HG02763 (cell line): ENCODE measurements at regions not wholly inside any gene's neighbourhood (a gene's known extent, or its start where the extent isn't known, plus 50 kb on each side); places are given as distances from the start of the nearest gene placed in this dataset.
"Not testable (repeated sequence)": the region's sequence is repeated elsewhere in the genome, so short reads cannot be mapped to it uniquely, and the experiment has no call there.

ENCODE experiments used
- ATAC-seq: cut with Tn5 transposase; IDR thresholded peaks from one replicate; pipeline ENCODE4 v1.9.1; 2021; ENCODE audit warnings: mild to moderate bottlenecking, moderate library complexity; ENCODE audit not compliant: unreplicated experiment

- no peak for ATAC-seq
Observed at GRCh38 chr1:29390491-29391361, 154.4 kb downstream of the PTPRU start.

DNA sequence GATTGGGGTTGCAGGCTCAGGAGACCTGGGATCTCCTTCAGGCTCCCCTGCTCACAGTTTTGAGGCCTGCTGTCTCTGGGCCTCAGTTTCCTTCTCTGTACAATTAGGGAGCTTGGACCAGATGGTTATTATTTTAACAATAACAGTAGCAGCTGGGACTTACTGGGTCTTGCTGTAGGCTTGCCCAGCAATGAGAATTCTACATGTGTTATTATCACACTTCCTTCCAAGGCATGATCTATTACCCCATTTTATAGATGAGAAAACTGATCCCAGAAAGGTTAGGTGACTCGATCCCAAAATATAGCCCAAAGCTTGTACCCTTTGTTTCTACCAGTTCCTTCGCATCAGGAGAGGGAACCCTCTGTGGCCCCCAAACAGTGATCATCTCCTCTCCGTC, 153.8 kb downstream of the PTPRU start:
- no peak for ATAC-seq

GRCh38 chr1:29389533-29390041, 153.3 kb downstream of the PTPRU start:
- no peak for ATAC-seq

DNA sequence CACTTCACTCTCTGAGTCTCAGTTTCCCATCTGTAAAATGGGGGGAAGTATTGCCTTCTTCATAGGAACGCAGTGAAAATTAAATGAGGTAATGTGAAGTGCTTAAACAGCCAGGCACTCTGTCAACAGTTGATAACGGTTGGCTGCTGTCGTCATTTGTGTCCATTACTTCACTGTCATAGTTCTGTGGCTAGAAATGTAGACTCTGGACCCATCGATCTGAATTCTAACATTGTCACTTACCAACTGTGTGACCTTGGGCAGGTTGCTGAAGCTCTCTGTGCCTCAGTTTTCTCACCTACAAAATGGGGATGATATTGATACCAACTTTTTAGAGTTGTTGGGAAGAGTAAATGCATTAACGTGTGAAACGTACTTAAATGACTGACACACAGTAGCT, 152.6 kb downstream of the PTPRU start:
- no peak for ATAC-seq

DNA sequence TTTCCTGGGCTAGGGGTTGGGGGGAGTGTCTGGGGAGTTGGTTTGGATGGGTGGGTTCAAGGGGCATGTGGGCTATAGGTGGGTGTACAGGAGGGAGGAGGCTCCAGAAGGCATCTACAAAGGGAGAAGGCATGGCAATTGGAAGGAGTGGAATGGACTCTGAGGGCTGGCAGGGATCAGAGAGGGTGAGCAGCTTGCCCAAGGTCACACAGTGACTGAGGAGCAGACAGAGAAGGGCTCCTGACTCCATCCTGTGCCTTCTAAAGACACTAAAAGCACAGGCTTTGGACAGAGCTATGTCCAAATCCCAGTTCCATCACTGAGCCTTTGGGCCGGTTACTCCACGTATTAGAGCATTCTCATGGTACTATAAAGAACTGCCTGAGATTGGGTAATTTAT, 151.8 kb downstream of the PTPRU start:
- ATAC-seq, result no peak

GRCh38 chr1:29387210-29387609, 150.9 kb downstream of the PTPRU start:
- ATAC-seq, result no peak

GRCh38 chr1:29386453-29386852, 150.1 kb downstream of the PTPRU start:
- not testable (repeated sequence) for ATAC-seq

- no peak for ATAC-seq
Observed at GRCh38 chr1:29385966-29386365, 149.6 kb downstream of the PTPRU start.

- no peak for ATAC-seq
Observed at GRCh38 chr1:29384496-29385015, 148.2 kb downstream of the PTPRU start.

DNA sequence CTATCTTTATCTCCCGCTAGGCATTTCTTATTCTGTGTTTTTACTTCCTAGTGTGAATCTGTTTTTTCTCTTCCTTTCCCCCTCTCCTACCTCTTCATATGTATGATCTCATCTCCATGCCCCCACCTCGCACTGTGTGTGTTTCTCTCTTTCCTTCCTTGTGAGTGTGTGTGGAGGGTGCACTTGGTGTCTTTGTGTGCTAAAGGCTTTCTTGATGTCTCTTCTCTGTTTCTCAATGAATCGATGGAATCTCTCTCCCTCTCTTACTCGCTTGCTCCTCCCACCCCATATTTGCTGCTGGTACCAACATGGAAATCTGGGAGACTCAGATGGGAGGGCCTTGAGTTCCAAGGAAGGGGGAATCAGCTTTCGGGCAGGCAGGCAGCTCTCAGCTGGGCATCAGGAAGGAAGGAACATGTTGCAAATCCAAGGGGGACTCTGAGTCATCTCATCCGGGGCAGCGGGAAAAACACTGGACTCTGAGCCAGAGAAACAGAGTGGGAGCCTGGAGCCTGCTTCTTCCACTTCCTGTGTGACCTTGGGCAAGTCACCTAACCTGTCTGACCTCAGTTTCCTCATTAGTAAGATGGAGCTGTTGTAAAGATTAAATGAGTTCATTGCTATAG, 147.5 kb downstream of the PTPRU start:
- no peak for ATAC-seq

DNA sequence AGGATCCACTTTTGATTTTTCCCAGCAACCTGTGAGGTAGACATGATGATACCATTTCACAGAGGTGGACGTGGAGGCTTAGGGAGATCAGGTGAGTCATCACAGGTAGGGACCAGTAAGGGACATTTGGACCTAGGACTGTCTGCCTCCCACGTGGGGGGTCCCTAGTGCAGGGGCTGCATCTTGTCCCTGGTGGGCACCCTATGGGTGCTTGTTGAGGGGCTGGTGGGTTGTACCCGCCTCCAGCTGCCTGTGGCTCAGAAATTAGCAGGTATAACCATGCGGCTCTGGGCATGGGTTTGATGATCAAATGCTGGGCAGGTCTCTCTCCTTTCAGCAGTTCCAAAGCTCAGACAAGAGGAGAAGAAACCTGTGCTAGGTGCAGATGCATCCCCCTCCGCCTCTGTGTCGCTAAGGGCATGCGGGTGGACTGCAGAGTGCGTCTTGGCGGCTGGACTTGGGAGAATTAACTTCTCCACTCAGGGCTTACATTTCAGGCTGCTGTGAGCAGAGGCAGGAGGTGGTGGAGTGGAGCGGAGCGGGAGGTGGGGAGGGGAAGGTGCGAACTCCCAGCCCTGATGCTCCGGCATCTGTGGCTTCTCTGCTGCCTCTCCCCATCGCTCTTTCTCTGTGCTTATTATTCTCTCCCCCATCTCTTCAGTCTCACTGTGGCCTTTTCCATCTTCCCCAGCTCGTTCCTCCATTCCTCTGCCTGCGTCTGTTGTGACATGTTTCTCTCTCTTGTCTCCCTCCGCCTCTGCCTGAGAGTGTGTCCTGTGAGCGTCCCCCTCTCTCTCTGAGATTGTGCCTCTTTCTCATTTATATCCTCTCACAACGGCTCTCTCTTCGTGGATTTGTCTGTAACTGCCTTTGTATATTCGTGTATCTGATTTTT, 146.8 kb downstream of the PTPRU start:
- ATAC-seq, result no peak

DNA sequence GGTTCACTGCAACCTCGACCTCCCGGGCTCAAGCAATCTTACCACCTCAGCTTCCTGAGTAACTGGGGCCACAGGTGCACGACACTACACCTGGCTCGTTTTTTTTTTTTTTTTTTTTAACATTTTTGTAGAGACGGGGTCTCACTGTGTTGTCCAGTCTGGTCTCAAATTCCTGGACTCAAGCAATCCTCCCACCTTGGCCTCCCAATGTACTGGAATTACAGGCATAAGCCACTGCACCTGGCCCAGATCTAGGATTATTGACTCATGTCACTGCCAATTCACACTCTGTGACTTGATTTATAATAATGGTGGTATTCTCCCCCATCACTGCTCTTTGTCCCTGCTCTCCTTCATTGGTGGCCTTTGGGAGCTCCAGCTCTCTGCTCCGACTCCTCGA, 145.1 kb downstream of the PTPRU start:
- ATAC-seq, result no peak

DNA sequence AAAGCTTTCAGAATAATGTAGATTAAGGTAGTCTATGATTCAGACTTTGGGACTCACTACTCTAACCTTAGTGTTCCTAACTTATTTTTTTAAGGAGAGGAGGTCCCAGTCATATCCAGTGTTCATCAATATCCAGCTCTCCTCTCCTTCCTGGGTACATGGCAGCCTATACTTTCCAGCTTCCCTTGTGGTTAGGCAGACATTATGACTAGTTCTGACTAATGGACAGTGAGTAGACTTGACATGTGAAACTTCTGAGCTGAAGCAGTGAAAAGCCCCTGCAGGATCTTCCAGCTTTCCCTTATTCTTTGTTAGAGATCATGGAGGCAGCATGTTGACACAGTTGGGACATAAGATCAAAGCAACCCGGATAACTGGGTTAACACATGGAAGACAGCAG, 144.2 kb downstream of the PTPRU start:
- ATAC-seq, result no peak

GRCh38 chr1:29379443-29380073, 143.2 kb downstream of the PTPRU start:
- ATAC-seq, result no peak
